GM12892 (cell line): ENCODE measurements at regions not wholly inside any gene's neighbourhood (a gene's known extent, or its start where the extent isn't known, plus 50 kb on each side); places are given as distances from the start of the nearest gene placed in this dataset.
"Not testable (repeated sequence)": the region's sequence is repeated elsewhere in the genome, so short reads cannot be mapped to it uniquely, and the experiment has no call there.

ENCODE experiments used
- POLR2A ChIP-seq: IDR thresholded peaks from 2 replicates; pipeline ENCODE4 v1.6.1; 2011; ENCODE audit warnings: low read depth, low read length, control low read depth
- POLR2AphosphoS5 ChIP-seq: IDR thresholded peaks from 2 replicates; pipeline ENCODE4 v1.6.1; 2011; ENCODE audit warnings: low read depth, low read length, control low read depth
- TAF1 ChIP-seq: IDR thresholded peaks from 2 replicates; pipeline ENCODE4 v1.6.1; 2011; ENCODE audit warnings: low read depth, mild to moderate bottlenecking, control low read depth, low read length, borderline replicate concordance

- not testable (repeated sequence) for TF ChIP-seq POLR2AphosphoS5, POLR2A, TAF1
These were observed 52.9 kb upstream of the CSF1 start for GRCh38 chr1:109857702-109858101.
